Spleen (tissue), 11 donors: ENCODE measurements at regions not wholly inside any gene's neighbourhood (a gene's known extent, or its start where the extent isn't known, plus 50 kb on each side); places are given as distances from the start of the nearest gene placed in this dataset.

Source experiments
- DNase-seq: peaks from one replicate; pipeline ENCODE4 v3.0.0-alpha.2; 2020
- H3K27ac ChIP-seq, 8 donors: fragments of 200-600 bp; sonication (generic) in 7 of 8; 1 replicate in 4 of 8; 2 replicates in 4 of 8; pipeline versions ENCODE4 v1.5.0 to v1.8.0; 2016 to 2021; ENCODE audit warnings: inconsistent platforms in 4 of 8, mild to moderate bottlenecking in 4 of 8, moderate library complexity in 1 of 8
- H3K27me3 ChIP-seq, 7 donors: fragments of 200-600 bp; sonication (generic) in 6 of 7; replicated peaks in 1 of 7; 1 replicate in 4 of 7; 2 replicates in 3 of 7; pipeline versions ENCODE4 v1.5.0 to v1.8.0; 2016 to 2021; ENCODE audit warnings: inconsistent platforms in 3 of 7, mild to moderate bottlenecking in 1 of 7
- H3K36me3 ChIP-seq, 6 donors: fragments of 200-600 bp; sonication (generic) in 5 of 6; 1 replicate in 4 of 6; 2 replicates in 2 of 6; pipeline versions ENCODE4 v1.5.0 to v1.8.0; 2016 to 2021; ENCODE audit warnings: inconsistent platforms in 2 of 6
- H3K4me1 ChIP-seq, 6 donors: fragments of 200-600 bp; sonication (generic) in 5 of 6; 1 replicate in 3 of 6; 2 replicates in 3 of 6; pipeline versions ENCODE4 v1.5.0 to v1.8.0; 2016 to 2021; ENCODE audit warnings: inconsistent platforms in 3 of 6
- H3K4me3 ChIP-seq, 8 donors: fragments of 200-600 bp; sonication (generic) in 7 of 8; 1 replicate in 4 of 8; 2 replicates in 4 of 8; pipeline versions ENCODE4 v1.5.0 to v1.8.0; 2016 to 2021; ENCODE audit warnings: inconsistent platforms in 4 of 8, mild to moderate bottlenecking in 4 of 8, moderate library complexity in 2 of 8
- H3K9me3 ChIP-seq, 8 donors: fragments of 200-600 bp; sonication (generic) in 7 of 8; 1 replicate in 4 of 8; 2 replicates in 4 of 8; pipeline versions ENCODE4 v1.5.0 to v1.8.0; 2016 to 2021; ENCODE audit warnings: inconsistent platforms in 4 of 8
- POLR2A ChIP-seq, 3 donors: fragments of 450-650 bp; IDR thresholded peaks; one replicate each; pipeline ENCODE4 v1.5.1; 2017; ENCODE audit warnings: antibody characterized with exemption in 3 of 3, mild to moderate bottlenecking in 1 of 3
- POLR2AphosphoS5 ChIP-seq, 3 donors: sonication (generic); formaldehyde crosslinking; IDR thresholded peaks; one replicate each; pipeline ENCODE4 v1.5.1; 2017; ENCODE audit warnings: antibody characterized with exemption in 3 of 3
- WGBS, 5 donors: extraction: QIAGEN DNeasy Blood & Tissue Kit in 3 of 5; methylation state at CpG; one replicate each; pipeline versions ENCODE4 v1.1.5 to v1.1.7; 2013 to 2018; 5-methylcytosine and 5-hydroxymethylcytosine counted together
- intact Hi-C: fragments of 100-400 bp; cut with DNase I; formaldehyde crosslinking; loops from one replicate; pipeline ENCODE4 v1.15.0; 2023; ENCODE audit warnings: low total_unique reads
- TF ChIP-seq, protein P1 (sequence below), 11 experiments: fragments of 200-600 bp in 7 of 11; fragments of 450-650 bp in 4 of 11; sonication (generic) in 4 of 11; IDR thresholded peaks in 8 of 11; conservative IDR thresholded peaks in 3 of 11; 1 replicate in 7 of 11; 2 replicates in 4 of 11; pipeline versions ENCODE4 v1.4.0 to v1.8.0; 2016 to 2021; ENCODE audit warnings: antibody characterized with exemption in 11 of 11, inconsistent platforms in 4 of 11, mild to moderate bottlenecking in 1 of 11
- donor health status: healthy with polysubstance abuse.
- donor health status: DM: no; HTN: no; CAD: no; lungs with moderate emphysema.
- donor health status: DM: no; HTN: no; CAD: no.
- donor health status: Bipolar disorder and iron deficiency.
- donor health status: healthy.
- donor health status: DM: no; HTN: no; CAD: no.
- donor health status: DM: yes; HTN: yes; CAD: no.

DNA sequence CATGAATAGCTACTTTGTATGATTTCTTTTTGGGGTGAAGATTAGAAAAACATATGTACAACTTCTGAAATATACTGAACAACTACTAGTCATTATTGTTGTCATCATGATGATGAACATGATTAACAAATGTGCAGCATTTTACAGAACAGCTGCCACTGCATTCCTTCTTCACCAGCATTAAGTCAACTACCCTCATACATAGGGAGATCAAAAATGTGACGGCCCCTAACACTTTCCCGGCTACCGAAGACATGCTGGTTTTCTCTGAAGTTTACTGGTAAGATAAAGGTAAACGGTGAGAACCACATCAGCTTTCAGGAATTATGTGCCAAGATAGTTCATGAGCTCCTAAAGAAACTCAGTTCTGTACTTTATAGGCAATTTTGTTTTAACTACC lies 121.0 kb upstream of the LRATD1 start:
- no peak for DNase-seq
- WGBS, 5 donors = 69 to 94% (median 79%) methylated on average over 4 of the region's 4 CpGs
- H3K4me1 ChIP-seq = no peaks in the 10 kb centered on the region
- no peaks in the 10 kb centered on the region for H3K36me3 ChIP-seq
- H3K27ac ChIP-seq = no peak overlapping the region
- intact Hi-C loops = no loop called here
- peaks cover 0 to 29% (median 0%) of the 10 kb centered on the region in 8 donors for H3K9me3 ChIP-seq
- no peak overlapping the region for H3K4me3 ChIP-seq
- H3K27me3 ChIP-seq = no peaks in the 10 kb centered on the region
- TF ChIP-seq, protein P1, sequence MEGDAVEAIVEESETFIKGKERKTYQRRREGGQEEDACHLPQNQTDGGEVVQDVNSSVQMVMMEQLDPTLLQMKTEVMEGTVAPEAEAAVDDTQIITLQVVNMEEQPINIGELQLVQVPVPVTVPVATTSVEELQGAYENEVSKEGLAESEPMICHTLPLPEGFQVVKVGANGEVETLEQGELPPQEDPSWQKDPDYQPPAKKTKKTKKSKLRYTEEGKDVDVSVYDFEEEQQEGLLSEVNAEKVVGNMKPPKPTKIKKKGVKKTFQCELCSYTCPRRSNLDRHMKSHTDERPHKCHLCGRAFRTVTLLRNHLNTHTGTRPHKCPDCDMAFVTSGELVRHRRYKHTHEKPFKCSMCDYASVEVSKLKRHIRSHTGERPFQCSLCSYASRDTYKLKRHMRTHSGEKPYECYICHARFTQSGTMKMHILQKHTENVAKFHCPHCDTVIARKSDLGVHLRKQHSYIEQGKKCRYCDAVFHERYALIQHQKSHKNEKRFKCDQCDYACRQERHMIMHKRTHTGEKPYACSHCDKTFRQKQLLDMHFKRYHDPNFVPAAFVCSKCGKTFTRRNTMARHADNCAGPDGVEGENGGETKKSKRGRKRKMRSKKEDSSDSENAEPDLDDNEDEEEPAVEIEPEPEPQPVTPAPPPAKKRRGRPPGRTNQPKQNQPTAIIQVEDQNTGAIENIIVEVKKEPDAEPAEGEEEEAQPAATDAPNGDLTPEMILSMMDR (IDR thresholded peaks at IDR 0.05 in 8 of 11, conservative IDR thresholded peaks at IDR 0.05 in 3 of 11) = no peak
- TF ChIP-seq POLR2AphosphoS5 (IDR thresholded peaks at IDR 0.05) (no peak), POLR2A (IDR thresholded peaks at IDR 0.05) (no peak)

DNA sequence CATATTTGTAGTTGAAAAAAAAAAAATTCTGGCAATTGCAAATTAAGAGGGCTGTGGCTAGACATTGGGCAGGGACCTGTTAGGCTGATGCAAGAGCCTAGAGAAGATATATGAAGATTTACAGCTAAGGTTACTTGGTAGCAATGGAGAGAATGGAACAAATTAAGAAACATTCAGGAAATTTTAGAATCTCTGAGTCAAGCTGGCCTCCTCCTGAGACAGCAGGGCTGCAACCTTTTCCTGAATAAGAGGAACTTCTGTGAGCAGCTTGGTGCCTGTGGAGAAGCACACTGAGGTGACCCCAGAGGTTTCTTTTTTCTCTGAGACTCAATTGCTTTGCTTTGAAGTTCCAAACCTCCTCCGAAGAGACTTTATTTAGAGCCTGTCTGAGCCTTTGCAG lies 118.6 kb upstream of the LRATD1 start:
- no peak overlapping the region for H3K27ac ChIP-seq
- no peaks in the 10 kb centered on the region for H3K36me3 ChIP-seq
- peaks cover 0 to 9% (median 0%) of the 10 kb centered on the region in 8 donors for H3K9me3 ChIP-seq
- 0 to 31% (median 18%) methylated on average over 1 of the region's 1 CpG for WGBS, 5 donors
- TF ChIP-seq POLR2A (IDR thresholded peaks at IDR 0.05) = no peak
- TF ChIP-seq POLR2AphosphoS5 (IDR thresholded peaks at IDR 0.05) = no peak
- TF ChIP-seq, protein P1 (IDR thresholded peaks at IDR 0.05 in 8 of 11, conservative IDR thresholded peaks at IDR 0.05 in 3 of 11) = no peak
- no peak for DNase-seq
- H3K4me3 ChIP-seq = no peak overlapping the region
- H3K27me3 ChIP-seq = no peaks in the 10 kb centered on the region
- H3K4me1 ChIP-seq = no peaks in the 10 kb centered on the region
- intact Hi-C loops = no loop called here

DNA sequence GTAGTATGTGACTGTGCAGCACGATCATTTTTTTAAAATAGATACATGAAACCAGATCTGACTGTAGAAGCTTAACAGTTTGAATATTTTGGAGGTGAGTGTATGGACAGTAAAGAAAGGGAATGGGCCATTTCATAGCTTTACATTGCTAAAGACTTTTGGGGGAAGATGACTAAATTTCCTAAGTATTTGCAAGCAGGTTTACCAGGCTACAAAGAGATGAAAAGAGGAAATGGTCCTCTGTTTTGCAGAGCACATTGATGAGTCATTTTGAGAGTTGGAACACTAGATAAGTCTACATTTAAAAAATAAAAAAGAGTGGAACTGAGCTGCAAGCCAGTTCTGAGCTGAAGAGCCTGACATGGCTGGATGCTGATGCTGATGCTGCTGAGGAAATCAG lies 115.7 kb upstream of the LRATD1 start:
- WGBS, 5 donors = 68 to 96% (median 85%) methylated on average over 1 of the region's 1 CpG
- intact Hi-C loops = no loop called here

DNA sequence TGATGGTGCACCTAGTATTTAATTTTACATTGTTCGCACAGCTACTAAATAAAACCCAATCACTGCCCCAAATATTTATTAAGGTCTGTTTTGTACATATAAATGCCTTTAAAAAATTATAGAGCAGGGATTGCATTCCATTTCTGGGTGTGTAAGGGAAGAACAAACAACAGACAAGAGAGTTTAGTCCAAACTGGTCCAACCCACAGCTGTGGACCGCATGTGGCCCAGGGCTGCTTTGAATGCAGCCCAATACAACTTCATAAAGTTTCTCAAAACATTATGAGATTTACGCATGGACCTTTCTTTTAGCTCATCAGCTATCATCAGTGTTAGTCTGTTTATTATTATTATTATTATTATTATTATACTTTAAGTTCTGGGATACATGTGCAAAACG lies 114.8 kb upstream of the LRATD1 start:
- Histone ChIP-seq H3K36me3 (no peaks in the 10 kb centered on the region), H3K4me3 (no peak overlapping the region), H3K27ac (no peak overlapping the region), H3K4me1 (no peaks in the 10 kb centered on the region), H3K27me3 (no peaks in the 10 kb centered on the region), H3K9me3 (peaks cover 0 to 4% (median 0%) of the 10 kb centered on the region in 8 donors)
- WGBS, 5 donors = 86 to 93% (median 92%) methylated on average over 4 of the region's 4 CpGs
- DNase-seq = no peak
- intact Hi-C loops = no loop called here
- TF ChIP-seq POLR2AphosphoS5 (IDR thresholded peaks at IDR 0.05) (no peak), POLR2A (IDR thresholded peaks at IDR 0.05) (no peak)
- TF ChIP-seq, protein P1 (IDR thresholded peaks at IDR 0.05 in 8 of 11, conservative IDR thresholded peaks at IDR 0.05 in 3 of 11) = no peak

More for the DNA sequence above, 115.7 kb upstream of the LRATD1 start:
- H3K27me3 ChIP-seq = no peaks in the 10 kb centered on the region
- no peak for TF ChIP-seq POLR2AphosphoS5 (IDR thresholded peaks at IDR 0.05)
- TF ChIP-seq, protein P1 (IDR thresholded peaks at IDR 0.05 in 8 of 11, conservative IDR thresholded peaks at IDR 0.05 in 3 of 11) = no peak
- H3K9me3 ChIP-seq = peaks cover 0 to under 1% (median 0%) of the 10 kb centered on the region in 8 donors
- no peak overlapping the region for H3K27ac ChIP-seq
- H3K36me3 ChIP-seq = no peaks in the 10 kb centered on the region
- H3K4me1 ChIP-seq = no peaks in the 10 kb centered on the region
- DNase-seq = no peak
- no peak overlapping the region for H3K4me3 ChIP-seq
